Non-pigmented ciliary epithelial cell (primary cell): ENCODE measurements at regions not wholly inside any gene's neighbourhood (a gene's known extent, or its start where the extent isn't known, plus 50 kb on each side); places are given as distances from the start of the nearest gene placed in this dataset.

Experiments
- DNase-seq: peaks from one replicate; pipeline ENCODE4 v3.0.0-alpha.2; 2010; ENCODE audit warnings: low read depth

DNA sequence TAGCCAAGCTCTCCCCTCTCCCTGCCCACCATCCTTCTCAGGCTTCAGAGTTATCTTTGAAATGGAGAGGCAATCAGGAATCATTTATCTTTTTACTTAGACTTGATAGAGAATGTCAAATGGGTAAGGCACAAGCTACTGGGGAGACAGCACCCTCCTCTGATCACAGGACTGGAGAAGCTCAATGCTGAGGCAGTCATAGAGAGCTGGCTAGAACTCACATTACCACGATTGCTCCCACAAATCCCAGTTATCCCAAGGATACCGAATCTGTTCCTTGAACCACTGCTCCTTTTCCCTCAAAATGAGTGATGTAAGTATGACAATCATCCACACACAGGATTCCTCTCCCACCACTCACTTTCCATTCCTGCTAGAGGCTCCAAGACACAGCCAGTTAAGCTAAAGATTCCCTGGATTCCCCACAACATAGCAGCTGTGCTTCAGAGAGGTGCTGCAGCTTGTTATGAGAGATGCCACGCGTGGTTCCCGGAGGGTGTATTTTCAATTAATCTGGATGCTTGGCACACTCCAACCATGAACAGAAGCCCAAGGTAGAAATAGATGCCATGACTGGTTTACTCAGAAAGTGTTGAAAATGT is 96.2 kb upstream of the VGLL2 start:
- no peak for DNase-seq

DNA sequence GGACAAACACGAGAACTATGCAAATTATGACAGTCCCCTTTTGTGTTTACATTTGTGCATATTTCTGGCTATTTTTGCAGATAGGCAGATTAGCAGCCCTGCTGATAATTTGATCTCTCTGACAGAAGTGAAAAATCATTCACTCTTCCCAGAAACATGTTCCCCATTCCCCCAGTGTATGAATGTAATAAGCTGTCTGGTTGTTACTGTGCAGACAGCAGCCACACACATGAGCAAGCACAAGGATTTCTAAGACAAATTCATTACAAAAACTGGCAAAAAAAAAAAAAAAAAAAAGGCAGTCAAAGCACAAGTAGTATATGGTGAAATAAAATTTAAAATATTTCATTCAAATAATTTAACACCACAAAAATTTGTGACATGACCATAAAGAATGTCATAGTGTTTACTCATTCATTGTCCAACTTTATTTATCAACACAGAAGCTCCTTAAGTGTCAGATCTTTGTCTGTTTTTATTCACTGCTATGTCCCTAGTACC is 95.5 kb upstream of the VGLL2 start:
- no peak for DNase-seq

DNA sequence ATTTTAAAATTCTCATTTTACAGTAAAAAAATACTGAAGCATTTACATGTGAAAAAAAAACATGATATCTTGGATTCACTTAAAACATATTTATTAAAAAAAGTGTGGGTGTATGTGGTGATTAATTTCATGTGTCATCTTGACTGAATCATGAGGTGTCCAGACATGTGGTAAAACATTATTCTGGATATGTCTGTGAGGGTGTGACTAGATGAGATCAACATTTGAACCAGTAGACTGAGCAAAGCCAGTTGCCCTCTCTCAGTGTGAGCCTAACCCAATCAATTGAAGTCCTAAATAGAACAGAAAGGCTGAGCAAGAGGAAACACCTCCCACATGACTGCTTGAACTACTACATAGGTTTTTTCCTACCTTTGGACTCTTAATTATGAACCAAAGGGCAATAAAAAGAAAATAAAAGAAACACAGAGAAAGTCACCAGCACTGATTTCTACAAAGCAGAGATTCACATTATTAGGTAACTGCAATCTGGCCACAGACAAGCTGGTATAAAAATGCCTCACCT is 90.5 kb upstream of the VGLL2 start:
- DNase-seq, result no peak

DNA sequence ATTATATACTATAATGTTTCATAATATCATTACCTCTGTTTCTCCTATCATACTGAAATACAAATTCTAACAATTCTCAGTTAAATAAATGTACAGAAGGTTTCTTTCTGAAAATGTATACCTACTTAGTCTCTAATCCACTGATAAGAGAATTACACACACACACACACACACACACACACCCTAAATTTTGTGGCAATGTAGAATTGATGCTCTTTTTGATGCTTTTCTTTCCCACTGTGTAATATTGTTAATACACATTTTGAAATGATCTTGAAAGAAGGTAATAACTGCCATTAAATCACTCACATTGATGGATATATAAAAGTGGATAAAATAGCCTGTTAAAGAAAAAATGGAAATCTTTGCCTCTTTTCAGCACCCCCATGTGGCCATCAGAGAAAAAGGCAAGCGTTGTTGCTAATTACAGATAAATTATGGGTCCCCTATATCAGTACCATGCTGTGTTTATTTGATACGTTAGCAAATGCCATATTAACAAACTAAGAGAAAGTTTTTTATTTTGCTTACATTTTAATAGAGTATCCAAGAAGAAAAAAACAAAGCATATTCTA is 76.6 kb upstream of the VGLL2 start:
- no peak for DNase-seq

DNA sequence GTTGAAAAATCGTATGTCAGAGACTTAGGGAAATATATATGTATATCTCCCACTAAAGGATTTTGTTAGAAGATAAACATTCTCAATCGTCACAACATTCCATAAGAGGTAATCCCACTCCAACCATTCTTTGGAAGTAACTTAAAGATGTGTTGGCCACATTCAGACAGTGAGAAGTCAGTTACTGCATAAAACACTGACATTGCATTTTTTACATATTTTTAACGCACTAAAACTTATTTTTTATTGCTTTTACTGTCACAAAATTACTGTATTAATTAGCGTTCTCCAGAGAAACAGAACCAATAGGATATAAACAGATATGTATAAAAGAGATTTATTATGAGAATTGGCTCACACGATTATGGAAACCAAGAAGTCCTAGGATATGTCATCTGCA is 74.3 kb upstream of the VGLL2 start:
- DNase-seq, result no peak

DNA sequence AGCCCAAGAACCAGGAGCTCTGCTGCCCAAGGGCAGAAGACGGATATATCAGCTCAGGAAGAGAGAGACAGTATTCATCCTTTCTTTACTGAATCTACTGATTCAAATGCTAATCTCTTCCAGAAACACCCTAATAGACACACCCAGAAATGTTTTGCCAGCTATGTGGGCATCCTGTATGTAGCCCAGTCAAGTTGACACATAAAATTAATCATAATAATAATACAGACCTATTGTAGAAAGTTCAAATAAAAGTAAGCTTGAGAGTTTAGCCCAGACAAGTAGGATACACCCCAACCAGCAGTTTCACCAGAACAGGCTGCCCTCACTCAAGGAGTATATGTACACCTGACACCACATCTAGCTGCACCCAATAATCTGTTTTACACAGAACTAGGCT is 73.9 kb upstream of the VGLL2 start:
- DNase-seq, result no peak

DNA sequence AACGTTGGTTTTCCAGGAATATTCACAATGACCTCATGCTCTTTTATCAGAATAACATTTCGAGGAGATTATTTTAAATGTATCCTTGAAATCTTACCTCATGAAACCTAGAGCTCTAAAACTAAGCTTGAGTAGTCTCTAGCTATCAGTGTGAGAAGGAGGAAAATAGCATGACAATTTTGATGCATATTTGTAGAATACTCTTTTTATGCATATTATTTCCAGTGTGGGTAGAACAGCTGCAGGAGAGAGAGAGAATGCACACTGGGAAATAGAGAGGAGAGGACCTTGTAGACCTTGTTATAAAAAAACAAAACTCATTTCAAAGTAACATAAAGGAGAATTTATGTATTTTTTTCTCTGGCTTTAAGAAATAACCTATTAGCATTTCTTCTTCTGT is 71.1 kb upstream of the VGLL2 start:
- no peak for DNase-seq

DNA sequence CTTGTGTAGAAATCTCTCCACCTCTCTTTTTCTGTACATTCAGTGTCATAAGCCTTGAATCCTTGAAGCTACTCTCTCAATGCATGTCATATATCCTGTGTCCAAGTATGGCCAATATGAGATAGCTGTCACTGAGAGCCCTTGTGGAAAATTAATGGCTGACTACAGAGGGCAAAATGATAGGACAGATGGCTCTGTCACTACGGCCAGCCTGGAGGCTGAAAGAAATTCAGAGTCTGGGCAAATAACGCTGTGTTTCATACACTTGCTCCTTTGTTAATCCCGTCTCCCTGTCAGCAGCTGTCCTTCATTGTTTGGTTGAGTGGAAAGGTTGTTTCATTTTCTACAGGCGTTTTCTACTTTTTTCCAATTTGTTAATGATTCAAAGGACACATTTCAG is 70.4 kb upstream of the VGLL2 start:
- no peak for DNase-seq

DNA sequence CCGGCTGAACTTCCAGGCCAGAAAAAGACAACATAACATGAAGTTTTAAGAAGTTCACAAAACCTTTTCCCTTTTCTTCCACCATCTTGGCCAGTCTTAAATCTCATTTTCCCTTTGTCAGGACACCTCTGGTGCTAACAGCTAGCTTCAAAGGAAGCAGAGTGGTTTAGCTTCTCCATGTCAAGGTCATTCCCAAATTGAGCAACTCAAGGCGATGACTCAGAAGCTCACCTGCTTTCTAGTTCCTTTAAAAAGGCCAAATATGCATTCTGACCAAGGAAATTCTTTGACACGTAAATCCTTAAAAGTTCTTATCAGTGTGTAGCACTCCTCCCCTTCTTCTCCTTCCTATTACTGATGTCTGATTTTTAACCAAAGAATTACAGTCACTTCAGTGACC is 69.6 kb upstream of the VGLL2 start:
- no peak for DNase-seq

DNA sequence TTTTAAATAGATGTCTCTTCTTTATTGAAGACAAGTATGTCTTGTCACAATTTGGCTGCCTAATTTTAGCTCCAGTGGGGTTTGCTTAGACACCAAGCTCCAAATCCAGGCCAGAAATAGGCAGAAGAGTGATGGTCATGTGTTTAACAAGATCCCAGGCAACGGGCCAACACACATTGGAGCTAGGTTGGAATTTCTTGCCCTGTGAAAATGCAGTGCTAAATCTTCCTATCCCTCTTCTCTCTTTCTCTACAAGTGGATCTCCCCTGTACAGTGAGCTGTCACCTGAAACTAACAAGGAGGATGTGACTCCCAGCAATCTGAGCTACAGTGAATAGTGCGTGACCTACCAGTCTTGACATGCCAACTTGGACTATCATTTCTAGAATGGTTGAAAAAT is 65.3 kb upstream of the VGLL2 start:
- no peak for DNase-seq

DNA sequence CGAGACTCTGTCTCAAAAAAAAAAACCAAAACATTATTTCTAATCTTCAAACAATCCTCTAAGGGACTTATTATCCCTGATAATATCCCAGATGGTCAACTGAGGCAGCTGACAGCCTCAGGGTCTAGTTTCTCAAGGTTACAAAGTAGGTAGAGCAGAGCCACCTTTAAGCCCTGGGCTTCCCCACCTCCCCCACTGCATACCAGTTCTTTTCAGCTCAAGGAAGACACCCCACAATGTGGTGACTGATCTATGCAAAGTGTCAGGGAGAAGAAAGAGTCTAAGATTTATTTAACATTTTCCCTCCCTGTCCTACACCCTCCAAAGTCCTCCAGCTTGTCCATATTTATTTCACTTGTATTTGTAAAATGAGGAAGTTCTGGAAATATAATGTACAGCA is 60.5 kb upstream of the VGLL2 start:
- DNase-seq, result no peak

DNA sequence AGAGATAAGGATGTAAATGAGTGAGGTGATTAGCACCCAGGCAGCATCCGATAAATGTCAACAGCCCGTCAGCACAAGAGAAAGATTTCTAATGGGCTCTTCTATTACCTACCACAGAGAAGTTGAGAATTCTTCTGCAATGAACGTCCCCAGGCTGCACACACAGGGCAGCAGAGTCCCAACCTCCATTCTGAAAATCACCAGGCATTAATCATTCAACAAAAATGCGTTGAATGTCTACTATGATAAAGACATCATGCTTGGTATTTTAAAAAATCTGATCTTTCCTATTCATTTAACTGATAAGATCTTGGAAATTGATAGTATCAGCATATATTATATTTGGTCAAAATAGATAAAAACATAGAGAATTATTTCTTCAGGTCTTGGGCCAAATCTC is 59.5 kb upstream of the VGLL2 start:
- no peak for DNase-seq

DNA sequence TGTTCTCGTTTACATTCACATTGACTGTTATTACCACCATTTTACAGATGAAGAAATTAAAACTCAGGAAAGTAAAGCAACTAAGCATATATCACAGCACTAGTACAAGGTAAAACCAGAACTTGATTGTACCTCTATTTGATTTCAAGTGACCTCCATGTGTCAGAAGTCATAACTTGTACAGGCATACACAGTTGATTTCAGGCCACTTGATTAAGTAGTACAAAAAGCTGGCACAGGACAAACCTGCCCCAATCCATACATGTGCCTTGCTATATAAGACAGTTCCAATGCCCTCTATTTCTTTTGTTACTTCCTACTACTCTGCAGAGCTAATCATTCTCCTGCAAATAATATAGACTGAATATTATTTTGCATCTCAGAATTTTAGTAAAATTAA is 58.8 kb upstream of the VGLL2 start:
- no peak for DNase-seq

DNA sequence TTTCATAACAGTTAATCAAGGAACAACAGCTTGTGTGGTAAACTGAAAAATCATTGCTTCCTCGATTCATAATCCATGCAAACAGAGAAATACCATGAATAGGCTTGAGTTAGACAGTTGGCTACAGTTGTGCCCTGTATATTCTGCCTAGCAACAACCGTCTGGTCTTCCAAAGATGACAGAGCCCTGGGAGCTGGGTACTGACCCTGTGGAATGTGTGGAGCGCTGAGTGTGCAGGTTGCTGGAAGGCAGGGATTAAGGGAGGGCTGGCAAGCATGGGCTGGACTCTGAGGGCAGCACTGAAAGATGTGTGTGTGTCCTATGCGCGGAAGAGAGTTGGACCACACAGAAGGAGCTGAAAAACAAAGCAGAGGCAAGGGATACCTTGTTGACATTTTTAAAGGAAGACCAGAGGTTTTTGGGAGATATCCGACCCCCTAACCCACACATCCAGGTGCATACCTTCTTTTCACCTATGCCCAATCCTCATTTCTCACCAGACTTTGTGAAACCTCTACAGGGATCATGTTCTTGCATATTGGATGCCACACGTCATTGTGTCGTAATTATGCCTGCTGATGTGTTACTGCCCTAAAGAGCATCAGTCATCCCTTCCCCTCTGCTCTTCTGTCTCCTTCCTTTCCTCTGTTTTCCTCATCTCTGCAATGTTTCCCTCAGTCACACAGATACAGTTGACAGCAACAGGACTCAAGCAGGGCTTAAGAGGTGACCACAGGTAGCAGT is 58.2 kb upstream of the VGLL2 start:
- no peak for DNase-seq

DNA sequence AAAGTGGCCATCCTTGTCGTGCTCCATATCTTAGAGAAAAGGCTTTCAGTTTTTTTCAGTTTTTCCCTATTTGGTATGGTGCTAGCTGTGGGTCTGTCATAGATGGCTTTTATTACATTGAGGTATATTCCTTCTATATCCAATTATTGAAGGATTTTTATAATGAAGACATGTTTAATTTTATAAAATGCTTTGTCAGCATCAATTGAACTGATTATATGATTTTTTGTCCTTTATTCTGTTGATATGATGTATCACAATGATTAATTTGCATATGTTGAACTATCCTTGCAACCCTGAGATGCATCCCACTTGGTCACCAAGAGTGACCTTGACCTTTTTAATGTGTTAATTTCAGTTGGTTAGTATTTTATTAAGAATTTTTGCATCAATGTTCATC is 55.1 kb upstream of the VGLL2 start:
- DNase-seq, result no peak

DNA sequence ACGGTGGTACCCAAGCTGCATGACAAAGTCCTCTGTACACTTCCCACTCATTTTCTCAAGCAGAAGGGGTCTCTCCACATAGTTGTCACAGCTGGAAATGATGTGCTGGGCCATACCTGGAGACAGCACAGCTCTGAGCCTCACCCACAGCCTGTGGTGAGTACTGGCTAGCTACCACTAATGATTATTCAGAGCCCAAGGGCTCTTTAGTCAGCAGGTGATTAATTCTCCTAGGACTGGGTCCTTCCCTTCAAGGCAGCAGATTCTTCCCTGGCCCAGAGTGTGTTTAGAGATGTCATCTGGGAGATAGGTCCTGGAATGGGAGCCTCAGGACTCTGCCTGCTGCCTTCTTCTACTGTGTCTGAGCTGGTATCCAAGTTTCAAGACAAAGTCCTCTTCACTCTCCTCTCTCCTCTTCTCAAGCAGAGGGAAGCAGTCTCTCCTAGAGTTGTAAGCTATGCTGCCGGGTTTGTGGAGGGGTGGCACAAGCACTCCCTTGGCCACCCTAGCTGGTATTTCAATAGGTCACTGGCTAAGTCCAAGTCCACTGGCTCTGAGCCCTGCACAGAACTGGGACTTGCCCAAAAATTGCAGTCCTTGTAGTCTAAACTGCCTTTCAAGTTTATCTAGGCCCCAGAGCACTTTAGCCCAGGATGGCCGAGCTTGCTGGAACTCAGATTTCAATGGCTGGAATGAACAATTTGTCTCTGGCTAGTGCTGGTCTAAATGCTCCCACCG is 49.8 kb upstream of the VGLL2 start:
- no peak for DNase-seq
